GM23338 (cell line): ENCODE measurements at regions not wholly inside any gene's neighbourhood (a gene's known extent, or its start where the extent isn't known, plus 50 kb on each side); places are given as distances from the start of the nearest gene placed in this dataset.

Experiments used
- ATAC-seq: fragments of 200-7000 bp; cut with Tn5 transposase; 3 replicates; pipeline ENCODE4 v1.9.1; 2020
- DNase-seq: peaks from one replicate; pipeline ENCODE4 v3.0.0-alpha.2; 2015; ENCODE audit warnings: low spot score
- H2AFZ ChIP-seq: fragments of 200-600 bp; sonication (generic); 2 replicates; pipeline ENCODE4 v1.8.0; 2016; ENCODE audit warnings: antibody characterized with exemption, mild to moderate bottlenecking, moderate library complexity
- H3F3A ChIP-seq: fragments of 200-600 bp; sonication (generic); replicated peaks from 2 replicates; pipeline ENCODE4 v1.8.0; 2017; ENCODE audit warnings: antibody characterized with exemption, mixed run types, low read depth
- H3K27ac ChIP-seq: fragments of 200-600 bp; sonication (generic); 2 replicates; pipeline ENCODE4 v1.6.1; 2016; ENCODE audit warnings: low read depth
- H3K27me3 ChIP-seq: fragments of 200-600 bp; sonication (generic); 2 replicates; pipeline ENCODE4 v1.8.0; 2016; ENCODE audit warnings: mild to moderate bottlenecking, mixed run types, moderate library complexity; ENCODE audit not compliant: insufficient read depth
- H3K36me3 ChIP-seq: fragments of 200-600 bp; sonication (generic); 2 replicates; pipeline ENCODE4 v1.8.0; 2016; ENCODE audit warnings: mild to moderate bottlenecking; ENCODE audit not compliant: insufficient read depth
- H3K4me1 ChIP-seq: fragments of 200-600 bp; sonication (generic); 2 replicates; pipeline ENCODE4 v1.8.0; 2016; ENCODE audit warnings: mild to moderate bottlenecking, moderate library complexity; ENCODE audit not compliant: insufficient read depth
- H3K4me2 ChIP-seq: fragments of 200-600 bp; sonication (generic); 2 replicates; pipeline ENCODE4 v1.7.1; 2017; ENCODE audit warnings: mixed run types
- H3K4me3 ChIP-seq: fragments of 200-600 bp; sonication (generic); 2 replicates; pipeline ENCODE4 v1.6.1; 2016; ENCODE audit warnings: mixed run types
- H3K79me2 ChIP-seq: fragments of 200-600 bp; sonication (generic); replicated peaks from 2 replicates; pipeline ENCODE4 v1.8.0; 2017; ENCODE audit warnings: mild to moderate bottlenecking; ENCODE audit not compliant: insufficient read depth
- H3K9me2 ChIP-seq: fragments of 200-600 bp; sonication (generic); 2 replicates; pipeline ENCODE4 v1.8.0; 2017; ENCODE audit not compliant: insufficient read depth
- H4K20me1 ChIP-seq: fragments of 200-600 bp; sonication (generic); replicated peaks from 2 replicates; pipeline ENCODE4 v1.8.0; 2017; ENCODE audit warnings: mild to moderate bottlenecking; ENCODE audit not compliant: insufficient read depth
- H3K27ac Mint-ChIP-seq: 2 replicates; pipeline ENCODE4 v1.8.0; 2020; ENCODE audit warnings: inconsistent platforms, mild to moderate bottlenecking, moderate library complexity, mixed read lengths
- H3K27me3 Mint-ChIP-seq: 3 replicates; pipeline ENCODE4 v1.8.0; 2022; ENCODE audit warnings: low read depth, mild to moderate bottlenecking, moderate library complexity, mixed read lengths, inconsistent platforms; ENCODE audit not compliant: insufficient read depth, poor library complexity
- H3K36me3 Mint-ChIP-seq: 3 replicates; pipeline ENCODE4 v1.8.0; 2021; ENCODE audit warnings: low read depth, mild to moderate bottlenecking, inconsistent platforms, moderate library complexity, mixed read lengths
- H3K4me1 Mint-ChIP-seq: 3 replicates; pipeline ENCODE4 v1.8.0; 2020; ENCODE audit warnings: mild to moderate bottlenecking, inconsistent platforms, mixed read lengths
- H3K4me3 Mint-ChIP-seq: 3 replicates; pipeline ENCODE4 v1.8.0; 2021; ENCODE audit warnings: moderate library complexity, mild to moderate bottlenecking, inconsistent platforms, mixed read lengths
- H3K9me3 Mint-ChIP-seq: 3 replicates; pipeline ENCODE4 v1.8.0; 2020; ENCODE audit warnings: moderate library complexity, mild to moderate bottlenecking, inconsistent platforms, mixed read lengths
- EZH2 ChIP-seq: fragments of 200-600 bp; sonication (generic); IDR thresholded peaks from one replicate; pipeline ENCODE4 v1.8.0; 2017; ENCODE audit warnings: antibody characterized with exemption, mild to moderate bottlenecking, low read depth; ENCODE audit not compliant: unreplicated experiment
- JUNB ChIP-seq: IDR thresholded peaks from one replicate; pipeline ENCODE4 v1.6.1; 2016; ENCODE audit warnings: antibody characterized with exemption; ENCODE audit not compliant: unreplicated experiment
- NANOG ChIP-seq: IDR thresholded peaks from 2 replicates; pipeline ENCODE4 v1.6.1; 2016; ENCODE audit warnings: antibody characterized with exemption, borderline replicate concordance
- ZNF114 ChIP-seq: fragments of 250-450 bp; sonication (Bioruptor Pico); IDR thresholded peaks from 2 replicates; pipeline ENCODE4 v1.5.0; 2020; ENCODE audit warnings: mild to moderate bottlenecking, moderate library complexity
- ZNF331 ChIP-seq: fragments of 250-450 bp; sonication (Bioruptor Pico); IDR thresholded peaks from 2 replicates; pipeline ENCODE4 v1.5.0; 2020; ENCODE audit warnings: low read depth, mild to moderate bottlenecking, moderate library complexity
- TF ChIP-seq, protein P1 (sequence below), 2 experiments: fragments of 200-600 bp in 1 of 2; sonication (generic) in 1 of 2; conservative IDR thresholded peaks; 2 replicates each; pipeline versions ENCODE4 v1.5.1 to v1.6.1; 2016 to 2017; ENCODE audit warnings: antibody characterized with exemption in 2 of 2, low read depth in 2 of 2, mild to moderate bottlenecking in 2 of 2, moderate library complexity in 1 of 2
- TF ChIP-seq, protein P2 (sequence below): IDR thresholded peaks from one replicate; pipeline ENCODE4 v1.6.1; 2018; ENCODE audit warnings: antibody characterized with exemption; ENCODE audit not compliant: unreplicated experiment
- TF ChIP-seq, protein P3 (sequence below): IDR thresholded peaks from 2 replicates; pipeline ENCODE4 v1.6.1; 2016; ENCODE audit warnings: antibody characterized with exemption
- TF ChIP-seq, protein P4 (sequence below): fragments of 250-450 bp; sonication (Bioruptor Pico); IDR thresholded peaks from 2 replicates; pipeline ENCODE4 v1.5.0; 2020; ENCODE audit warnings: mild to moderate bottlenecking, moderate library complexity

DNA sequence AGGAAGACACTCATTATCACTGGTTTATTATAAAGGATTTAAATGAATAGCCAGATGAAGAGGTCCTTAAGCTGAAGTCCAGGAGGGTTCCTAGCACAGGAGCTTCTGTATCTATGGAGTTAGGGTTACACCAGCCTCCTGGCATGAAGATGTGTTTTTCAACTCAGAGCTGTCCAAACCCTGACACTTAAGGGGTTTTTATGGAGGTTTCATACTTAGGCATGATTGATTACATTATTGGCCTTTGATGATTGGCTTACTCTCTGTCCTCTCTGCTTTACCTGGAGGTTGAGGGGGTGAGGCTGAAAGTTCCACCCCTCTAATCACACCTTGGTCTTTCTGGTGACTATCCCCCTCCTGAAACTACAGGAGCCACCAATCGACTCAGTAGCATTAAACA is 84.9 kb upstream of the ZNF169 start:
- Histone ChIP-seq H3K36me3 (peaks cover 23% of the 10 kb centered on the region), H3K27me3 (no peaks in the 10 kb centered on the region), H3K27ac (no peak overlapping the region), H3K79me2 (peaks cover 100% of the 10 kb centered on the region), H3K9me2 (no peaks in the 10 kb centered on the region), H4K20me1 (peaks cover 88% of the 10 kb centered on the region), H2AFZ (no peak overlapping the region), H3K4me1 (peaks cover 21% of the 10 kb centered on the region), H3F3A (no peaks in the 10 kb centered on the region; the same call in 1 of the 2 replicates), H3K4me3 (no peak overlapping the region), H3K4me2 (no peak overlapping the region)
- H3K4me1 Mint-ChIP-seq, result peaks cover 46% of the 10 kb centered on the region
- H3K27me3 Mint-ChIP-seq, result peaks cover 2% of the 10 kb centered on the region
- peak overlapping the region; percentile 62; the same call in 1 of the 2 replicates for H3K27ac Mint-ChIP-seq
- peaks cover 60% of the 10 kb centered on the region for H3K36me3 Mint-ChIP-seq
- H3K9me3 Mint-ChIP-seq, result no peaks in the 10 kb centered on the region
- DNase-seq, result no peak
- no peak for ATAC-seq
- no peak overlapping the region for H3K4me3 Mint-ChIP-seq
- TF ChIP-seq, protein P1, sequence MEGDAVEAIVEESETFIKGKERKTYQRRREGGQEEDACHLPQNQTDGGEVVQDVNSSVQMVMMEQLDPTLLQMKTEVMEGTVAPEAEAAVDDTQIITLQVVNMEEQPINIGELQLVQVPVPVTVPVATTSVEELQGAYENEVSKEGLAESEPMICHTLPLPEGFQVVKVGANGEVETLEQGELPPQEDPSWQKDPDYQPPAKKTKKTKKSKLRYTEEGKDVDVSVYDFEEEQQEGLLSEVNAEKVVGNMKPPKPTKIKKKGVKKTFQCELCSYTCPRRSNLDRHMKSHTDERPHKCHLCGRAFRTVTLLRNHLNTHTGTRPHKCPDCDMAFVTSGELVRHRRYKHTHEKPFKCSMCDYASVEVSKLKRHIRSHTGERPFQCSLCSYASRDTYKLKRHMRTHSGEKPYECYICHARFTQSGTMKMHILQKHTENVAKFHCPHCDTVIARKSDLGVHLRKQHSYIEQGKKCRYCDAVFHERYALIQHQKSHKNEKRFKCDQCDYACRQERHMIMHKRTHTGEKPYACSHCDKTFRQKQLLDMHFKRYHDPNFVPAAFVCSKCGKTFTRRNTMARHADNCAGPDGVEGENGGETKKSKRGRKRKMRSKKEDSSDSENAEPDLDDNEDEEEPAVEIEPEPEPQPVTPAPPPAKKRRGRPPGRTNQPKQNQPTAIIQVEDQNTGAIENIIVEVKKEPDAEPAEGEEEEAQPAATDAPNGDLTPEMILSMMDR (conservative IDR thresholded peaks at IDR 0.05; ENCODE audit: low read depth in 2 of 2), result no peak
- TF ChIP-seq, protein P2, sequence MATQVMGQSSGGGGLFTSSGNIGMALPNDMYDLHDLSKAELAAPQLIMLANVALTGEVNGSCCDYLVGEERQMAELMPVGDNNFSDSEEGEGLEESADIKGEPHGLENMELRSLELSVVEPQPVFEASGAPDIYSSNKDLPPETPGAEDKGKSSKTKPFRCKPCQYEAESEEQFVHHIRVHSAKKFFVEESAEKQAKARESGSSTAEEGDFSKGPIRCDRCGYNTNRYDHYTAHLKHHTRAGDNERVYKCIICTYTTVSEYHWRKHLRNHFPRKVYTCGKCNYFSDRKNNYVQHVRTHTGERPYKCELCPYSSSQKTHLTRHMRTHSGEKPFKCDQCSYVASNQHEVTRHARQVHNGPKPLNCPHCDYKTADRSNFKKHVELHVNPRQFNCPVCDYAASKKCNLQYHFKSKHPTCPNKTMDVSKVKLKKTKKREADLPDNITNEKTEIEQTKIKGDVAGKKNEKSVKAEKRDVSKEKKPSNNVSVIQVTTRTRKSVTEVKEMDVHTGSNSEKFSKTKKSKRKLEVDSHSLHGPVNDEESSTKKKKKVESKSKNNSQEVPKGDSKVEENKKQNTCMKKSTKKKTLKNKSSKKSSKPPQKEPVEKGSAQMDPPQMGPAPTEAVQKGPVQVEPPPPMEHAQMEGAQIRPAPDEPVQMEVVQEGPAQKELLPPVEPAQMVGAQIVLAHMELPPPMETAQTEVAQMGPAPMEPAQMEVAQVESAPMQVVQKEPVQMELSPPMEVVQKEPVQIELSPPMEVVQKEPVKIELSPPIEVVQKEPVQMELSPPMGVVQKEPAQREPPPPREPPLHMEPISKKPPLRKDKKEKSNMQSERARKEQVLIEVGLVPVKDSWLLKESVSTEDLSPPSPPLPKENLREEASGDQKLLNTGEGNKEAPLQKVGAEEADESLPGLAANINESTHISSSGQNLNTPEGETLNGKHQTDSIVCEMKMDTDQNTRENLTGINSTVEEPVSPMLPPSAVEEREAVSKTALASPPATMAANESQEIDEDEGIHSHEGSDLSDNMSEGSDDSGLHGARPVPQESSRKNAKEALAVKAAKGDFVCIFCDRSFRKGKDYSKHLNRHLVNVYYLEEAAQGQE, result no peak
- TF ChIP-seq JUNB (no peak), EZH2 (no peak), ZNF114 (no peak), NANOG (no peak), ZNF331 (CRISPR knock-in tag) (no peak)
- TF ChIP-seq, protein P3, sequence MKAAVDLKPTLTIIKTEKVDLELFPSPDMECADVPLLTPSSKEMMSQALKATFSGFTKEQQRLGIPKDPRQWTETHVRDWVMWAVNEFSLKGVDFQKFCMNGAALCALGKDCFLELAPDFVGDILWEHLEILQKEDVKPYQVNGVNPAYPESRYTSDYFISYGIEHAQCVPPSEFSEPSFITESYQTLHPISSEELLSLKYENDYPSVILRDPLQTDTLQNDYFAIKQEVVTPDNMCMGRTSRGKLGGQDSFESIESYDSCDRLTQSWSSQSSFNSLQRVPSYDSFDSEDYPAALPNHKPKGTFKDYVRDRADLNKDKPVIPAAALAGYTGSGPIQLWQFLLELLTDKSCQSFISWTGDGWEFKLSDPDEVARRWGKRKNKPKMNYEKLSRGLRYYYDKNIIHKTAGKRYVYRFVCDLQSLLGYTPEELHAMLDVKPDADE, result no peak
- TF ChIP-seq, protein P4, sequence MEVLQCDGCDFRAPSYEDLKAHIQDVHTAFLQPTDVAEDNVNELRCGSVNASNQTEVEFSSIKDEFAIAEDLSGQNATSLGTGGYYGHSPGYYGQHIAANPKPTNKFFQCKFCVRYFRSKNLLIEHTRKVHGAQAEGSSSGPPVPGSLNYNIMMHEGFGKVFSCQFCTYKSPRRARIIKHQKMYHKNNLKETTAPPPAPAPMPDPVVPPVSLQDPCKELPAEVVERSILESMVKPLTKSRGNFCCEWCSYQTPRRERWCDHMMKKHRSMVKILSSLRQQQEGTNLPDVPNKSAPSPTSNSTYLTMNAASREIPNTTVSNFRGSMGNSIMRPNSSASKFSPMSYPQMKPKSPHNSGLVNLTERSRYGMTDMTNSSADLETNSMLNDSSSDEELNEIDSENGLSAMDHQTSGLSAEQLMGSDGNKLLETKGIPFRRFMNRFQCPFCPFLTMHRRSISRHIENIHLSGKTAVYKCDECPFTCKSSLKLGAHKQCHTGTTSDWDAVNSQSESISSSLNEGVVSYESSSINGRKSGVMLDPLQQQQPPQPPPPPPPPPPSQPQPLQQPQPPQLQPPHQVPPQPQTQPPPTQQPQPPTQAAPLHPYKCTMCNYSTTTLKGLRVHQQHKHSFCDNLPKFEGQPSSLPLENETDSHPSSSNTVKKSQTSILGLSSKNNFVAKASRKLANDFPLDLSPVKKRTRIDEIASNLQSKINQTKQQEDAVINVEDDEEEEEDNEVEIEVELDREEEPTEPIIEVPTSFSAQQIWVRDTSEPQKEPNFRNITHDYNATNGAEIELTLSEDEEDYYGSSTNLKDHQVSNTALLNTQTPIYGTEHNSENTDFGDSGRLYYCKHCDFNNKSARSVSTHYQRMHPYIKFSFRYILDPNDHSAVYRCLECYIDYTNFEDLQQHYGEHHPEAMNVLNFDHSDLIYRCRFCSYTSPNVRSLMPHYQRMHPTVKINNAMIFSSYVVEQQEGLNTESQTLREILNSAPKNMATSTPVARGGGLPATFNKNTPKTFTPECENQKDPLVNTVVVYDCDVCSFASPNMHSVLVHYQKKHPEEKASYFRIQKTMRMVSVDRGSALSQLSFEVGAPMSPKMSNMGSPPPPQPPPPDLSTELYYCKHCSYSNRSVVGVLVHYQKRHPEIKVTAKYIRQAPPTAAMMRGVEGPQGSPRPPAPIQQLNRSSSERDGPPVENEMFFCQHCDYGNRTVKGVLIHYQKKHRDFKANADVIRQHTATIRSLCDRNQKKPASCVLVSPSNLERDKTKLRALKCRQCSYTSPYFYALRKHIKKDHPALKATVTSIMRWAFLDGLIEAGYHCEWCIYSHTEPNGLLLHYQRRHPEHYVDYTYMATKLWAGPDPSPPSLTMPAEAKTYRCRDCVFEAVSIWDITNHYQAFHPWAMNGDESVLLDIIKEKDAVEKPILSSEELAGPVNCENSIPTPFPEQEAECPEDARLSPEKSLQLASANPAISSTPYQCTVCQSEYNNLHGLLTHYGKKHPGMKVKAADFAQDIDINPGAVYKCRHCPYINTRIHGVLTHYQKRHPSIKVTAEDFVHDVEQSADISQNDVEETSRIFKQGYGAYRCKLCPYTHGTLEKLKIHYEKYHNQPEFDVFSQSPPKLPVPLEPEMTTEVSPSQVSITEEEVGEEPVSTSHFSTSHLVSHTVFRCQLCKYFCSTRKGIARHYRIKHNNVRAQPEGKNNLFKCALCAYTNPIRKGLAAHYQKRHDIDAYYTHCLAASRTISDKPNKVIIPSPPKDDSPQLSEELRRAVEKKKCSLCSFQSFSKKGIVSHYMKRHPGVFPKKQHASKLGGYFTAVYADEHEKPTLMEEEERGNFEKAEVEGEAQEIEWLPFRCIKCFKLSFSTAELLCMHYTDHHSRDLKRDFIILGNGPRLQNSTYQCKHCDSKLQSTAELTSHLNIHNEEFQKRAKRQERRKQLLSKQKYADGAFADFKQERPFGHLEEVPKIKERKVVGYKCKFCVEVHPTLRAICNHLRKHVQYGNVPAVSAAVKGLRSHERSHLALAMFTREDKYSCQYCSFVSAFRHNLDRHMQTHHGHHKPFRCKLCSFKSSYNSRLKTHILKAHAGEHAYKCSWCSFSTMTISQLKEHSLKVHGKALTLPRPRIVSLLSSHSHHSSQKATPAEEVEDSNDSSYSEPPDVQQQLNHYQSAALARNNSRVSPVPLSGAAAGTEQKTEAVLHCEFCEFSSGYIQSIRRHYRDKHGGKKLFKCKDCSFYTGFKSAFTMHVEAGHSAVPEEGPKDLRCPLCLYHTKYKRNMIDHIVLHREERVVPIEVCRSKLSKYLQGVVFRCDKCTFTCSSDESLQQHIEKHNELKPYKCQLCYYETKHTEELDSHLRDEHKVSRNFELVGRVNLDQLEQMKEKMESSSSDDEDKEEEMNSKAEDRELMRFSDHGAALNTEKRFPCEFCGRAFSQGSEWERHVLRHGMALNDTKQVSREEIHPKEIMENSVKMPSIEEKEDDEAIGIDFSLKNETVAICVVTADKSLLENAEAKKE (CRISPR knock-in tag), result no peak
